HG03342 (cell line): ENCODE measurements at regions not wholly inside any gene's neighbourhood (a gene's known extent, or its start where the extent isn't known, plus 50 kb on each side); places are given as distances from the start of the nearest gene placed in this dataset.
"Not testable (repeated sequence)": the region's sequence is repeated elsewhere in the genome, so short reads cannot be mapped to it uniquely, and the experiment has no call there.

Source experiments
- ATAC-seq: cut with Tn5 transposase; IDR thresholded peaks from one replicate; pipeline ENCODE4 v1.9.1; 2021; ENCODE audit warnings: mild to moderate bottlenecking, moderate library complexity; ENCODE audit not compliant: unreplicated experiment

- ATAC-seq: no peak
These were observed 2003.0 kb downstream of the C4orf33 start for GRCh38 chr4:131098976-131099375.

- ATAC-seq: no peak
These were observed 2017.3 kb downstream of the C4orf33 start for GRCh38 chr4:131113273-131113672.

GRCh38 chr4:131113704-131114103, 2017.8 kb downstream of the C4orf33 start:
- no peak for ATAC-seq

- ATAC-seq: no peak
These were observed 2023.7 kb downstream of the C4orf33 start for GRCh38 chr4:131119661-131120060.

GRCh38 chr4:131137196-131137595, 2011.9 kb upstream of the PCDH10 start:
- ATAC-seq: no peak

GRCh38 chr4:131159261-131159660, 1989.8 kb upstream of the PCDH10 start:
- ATAC-seq: no peak

GRCh38 chr4:131192318-131192717, 1956.8 kb upstream of the PCDH10 start:
- no peak for ATAC-seq

GRCh38 chr4:131207589-131207988, 1941.5 kb upstream of the PCDH10 start:
- no peak for ATAC-seq

- no peak for ATAC-seq
These were observed 1900.8 kb upstream of the PCDH10 start for GRCh38 chr4:131248314-131248713.

- no peak for ATAC-seq
These were observed 1897.8 kb upstream of the PCDH10 start for GRCh38 chr4:131251321-131251720.

- no peak for ATAC-seq
These were observed 1891.9 kb upstream of the PCDH10 start for GRCh38 chr4:131257241-131257640.

- no peak for ATAC-seq
These were observed 1890.7 kb upstream of the PCDH10 start for GRCh38 chr4:131258361-131258760.

GRCh38 chr4:131288441-131288840, 1860.7 kb upstream of the PCDH10 start:
- no peak for ATAC-seq

- no peak for ATAC-seq
These were observed 1852.9 kb upstream of the PCDH10 start for GRCh38 chr4:131296192-131296591.

- no peak for ATAC-seq
These were observed 1847.0 kb upstream of the PCDH10 start for GRCh38 chr4:131302108-131302507.

GRCh38 chr4:131304686-131305085, 1844.4 kb upstream of the PCDH10 start:
- no peak for ATAC-seq

- ATAC-seq: no peak
These were observed 1839.5 kb upstream of the PCDH10 start for GRCh38 chr4:131309628-131310027.

- no peak for ATAC-seq
These were observed 1833.0 kb upstream of the PCDH10 start for GRCh38 chr4:131316086-131316485.

GRCh38 chr4:131337936-131338335, 1811.2 kb upstream of the PCDH10 start:
- no peak for ATAC-seq

GRCh38 chr4:131339137-131339536, 1810.0 kb upstream of the PCDH10 start:
- no peak for ATAC-seq

GRCh38 chr4:131344761-131345160, 1804.3 kb upstream of the PCDH10 start:
- no peak for ATAC-seq

GRCh38 chr4:131347816-131348215, 1801.3 kb upstream of the PCDH10 start:
- ATAC-seq: no peak

- peak; percentile 85 for ATAC-seq
These were observed 1800.8 kb upstream of the PCDH10 start for GRCh38 chr4:131348263-131348662.

- not testable (repeated sequence) for ATAC-seq
These were observed 1796.7 kb upstream of the PCDH10 start for GRCh38 chr4:131352371-131352770.
